KMS-11 (cell line): ENCODE measurements at regions not wholly inside any gene's neighbourhood (a gene's known extent, or its start where the extent isn't known, plus 50 kb on each side); places are given as distances from the start of the nearest gene placed in this dataset.

Source experiments
- H2AFZ ChIP-seq: fragments of 200-600 bp; sonication (generic); 2 replicates; pipeline ENCODE4 v1.6.1; 2016; ENCODE audit warnings: antibody characterized with exemption, mixed run types, low read depth
- H3K27ac ChIP-seq: fragments of 200-600 bp; sonication (generic); 2 replicates; pipeline ENCODE4 v1.6.1; 2016; ENCODE audit warnings: mild to moderate bottlenecking, mixed run types
- H3K27me3 ChIP-seq: fragments of 200-600 bp; sonication (generic); 2 replicates; pipeline ENCODE4 v1.6.1; 2017; ENCODE audit warnings: mild to moderate bottlenecking, low read depth, mixed run types, moderate library complexity; ENCODE audit not compliant: insufficient read depth
- H3K36me3 ChIP-seq: fragments of 200-600 bp; sonication (generic); 2 replicates; pipeline ENCODE4 v1.6.1; 2017; ENCODE audit warnings: mild to moderate bottlenecking, mixed run types; ENCODE audit not compliant: insufficient read depth
- H3K4me1 ChIP-seq: fragments of 200-600 bp; sonication (generic); 2 replicates; pipeline ENCODE4 v1.6.1; 2016; ENCODE audit warnings: mild to moderate bottlenecking, low read depth, mixed run types; ENCODE audit not compliant: poor library complexity, severe bottlenecking
- H3K4me2 ChIP-seq: fragments of 200-600 bp; sonication (generic); 2 replicates; pipeline ENCODE4 v1.7.0; 2016; ENCODE audit warnings: mild to moderate bottlenecking, mixed run types
- H3K4me3 ChIP-seq: fragments of 200-600 bp; sonication (generic); IDR thresholded peaks from 2 replicates; pipeline ENCODE4 v1.6.1; 2017; ENCODE audit warnings: low read depth, low read length, mixed read lengths; ENCODE audit not compliant: insufficient read depth
- H3K79me2 ChIP-seq: fragments of 200-600 bp; sonication (generic); 2 replicates; pipeline ENCODE4 v1.6.1; 2016; ENCODE audit warnings: low read depth, mixed run types; ENCODE audit not compliant: insufficient read depth
- H3K9ac ChIP-seq: fragments of 200-600 bp; sonication (generic); 2 replicates; pipeline ENCODE4 v1.6.1; 2016; ENCODE audit warnings: mild to moderate bottlenecking, mixed run types
- H4K20me1 ChIP-seq: fragments of 200-600 bp; sonication (generic); 2 replicates; pipeline ENCODE4 v1.6.1; 2016; ENCODE audit warnings: mild to moderate bottlenecking, mixed run types; ENCODE audit not compliant: insufficient read depth
- CTCF ChIP-seq: fragments of 200-600 bp; sonication (generic); conservative IDR thresholded peaks from 2 replicates; pipeline ENCODE4 v1.6.1; 2017; ENCODE audit warnings: low read depth, mild to moderate bottlenecking, antibody characterized with exemption, low read length, moderate library complexity, mixed read lengths

GRCh38 chr3:194019398-194020165, 116.4 kb upstream of the HES1 start:
- Histone ChIP-seq H3K4me2 (no peak overlapping the region), H3K36me3 (no peaks in the 10 kb centered on the region), H3K79me2 (no peaks in the 10 kb centered on the region), H3K27me3 (no peaks in the 10 kb centered on the region), H3K4me3 (no peak overlapping the region), H3K4me1 (no peaks in the 10 kb centered on the region), H3K27ac (no peak overlapping the region), H2AFZ (no peak overlapping the region), H4K20me1 (no peaks in the 10 kb centered on the region), H3K9ac (no peak overlapping the region)
- no peak for TF ChIP-seq CTCF

- Histone ChIP-seq H3K27ac (no peak overlapping the region), H3K9ac (no peak overlapping the region), H2AFZ (no peak overlapping the region), H3K79me2 (no peaks in the 10 kb centered on the region), H4K20me1 (no peaks in the 10 kb centered on the region), H3K4me3 (no peak overlapping the region), H3K36me3 (no peaks in the 10 kb centered on the region), H3K4me2 (no peak overlapping the region), H3K4me1 (no peaks in the 10 kb centered on the region), H3K27me3 (no peaks in the 10 kb centered on the region)
- no peak for TF ChIP-seq CTCF
Measured at GRCh38 chr3:194022052-194022451, 113.9 kb upstream of the HES1 start.

GRCh38 chr3:194022816-194023215, 113.1 kb upstream of the HES1 start:
- H3K27me3 ChIP-seq: no peaks in the 10 kb centered on the region
- H2AFZ ChIP-seq: no peak overlapping the region
- H3K79me2 ChIP-seq: no peaks in the 10 kb centered on the region
- no peaks in the 10 kb centered on the region for H4K20me1 ChIP-seq
- no peak overlapping the region for H3K9ac ChIP-seq
- no peak overlapping the region for H3K4me2 ChIP-seq
- no peak overlapping the region for H3K4me3 ChIP-seq
- H3K27ac ChIP-seq: no peak overlapping the region
- no peak for TF ChIP-seq CTCF
- H3K36me3 ChIP-seq: no peaks in the 10 kb centered on the region
- H3K4me1 ChIP-seq: no peaks in the 10 kb centered on the region

GRCh38 chr3:194023501-194024280, 112.3 kb upstream of the HES1 start:
- H4K20me1 ChIP-seq: no peaks in the 10 kb centered on the region
- H3K27ac ChIP-seq: no peak overlapping the region
- no peak overlapping the region for H2AFZ ChIP-seq
- no peaks in the 10 kb centered on the region for H3K79me2 ChIP-seq
- no peak for TF ChIP-seq CTCF
- H3K4me2 ChIP-seq: no peak overlapping the region
- H3K36me3 ChIP-seq: no peaks in the 10 kb centered on the region
- H3K27me3 ChIP-seq: no peaks in the 10 kb centered on the region
- no peak overlapping the region for H3K9ac ChIP-seq
- no peaks in the 10 kb centered on the region for H3K4me1 ChIP-seq
- H3K4me3 ChIP-seq: no peak overlapping the region
